B cell (primary cell): ENCODE measurements at regions not wholly inside any gene's neighbourhood (a gene's known extent, or its start where the extent isn't known, plus 50 kb on each side); places are given as distances from the start of the nearest gene placed in this dataset.

ENCODE experiments used
- ATAC-seq: fragments of 200-7000 bp; cut with Tn5 transposase; one replicate; pipeline ENCODE4 v1.10.0; 2021; ENCODE audit warnings: low read depth, mild to moderate bottlenecking, moderate number of reproducible peaks, moderate library complexity
- CTCF ChIA-PET: fragments of 350-600 bp; sonication (Branson Sonifier 250); formaldehyde crosslinking; loops from one replicate; lab custom pipeline; 2021; ENCODE audit warnings: antibody characterized with exemption, inconsistent platforms; lab: Charles Lee
- POLR2A ChIA-PET: fragments of 350-600 bp; sonication (Branson Sonifier 250); formaldehyde crosslinking; loops from one replicate; lab custom pipeline; 2021; ENCODE audit warnings: antibody characterized with exemption; lab: Charles Lee
- DNase-seq: peaks from one replicate; pipeline ENCODE4 v3.0.0; 2013
- H2AFZ ChIP-seq: 2 replicates; pipeline ENCODE4 v1.6.1; 2012; ENCODE audit warnings: mild to moderate bottlenecking, low read depth, low read length; ENCODE audit not compliant: insufficient read depth, poor library complexity, severe bottlenecking
- H3K27ac ChIP-seq, 2 donors: 1 replicate in 1 of 2; 2 replicates in 1 of 2; pipeline ENCODE4 v1.5.1; 2012 to 2013; ENCODE audit warnings: low read length in 2 of 2, mild to moderate bottlenecking in 2 of 2, moderate library complexity in 1 of 2
- H3K27me3 ChIP-seq, 4 experiments: fragments of 200-600 bp in 1 of 4; sonication (generic) in 1 of 4; replicated peaks in 1 of 4; 1 replicate in 2 of 4; 2 replicates in 2 of 4; pipeline versions ENCODE4 v1.6.1 to v1.7.0; 2013 to 2016; ENCODE audit warnings: low read length in 3 of 4, mild to moderate bottlenecking in 2 of 4, mixed read lengths in 1 of 4, moderate library complexity in 1 of 4; ENCODE audit not compliant: insufficient read depth in 4 of 4, control insufficient read depth in 3 of 4; ENCODE audit errors: control extremely low read depth in 1 of 4
- H3K36me3 ChIP-seq, 2 experiments: replicated peaks in 1 of 2; 1 replicate in 1 of 2; 2 replicates in 1 of 2; pipeline versions ENCODE4 v1.6.1 to v1.7.1; 2013; ENCODE audit warnings: low read length in 1 of 2; ENCODE audit not compliant: insufficient read depth in 2 of 2, control insufficient read depth in 1 of 2; ENCODE audit errors: control extremely low read depth in 1 of 2, extremely low read depth in 1 of 2
- H3K4me1 ChIP-seq, 2 donors: fragments of 200-600 bp in 1 of 2; sonication (generic) in 1 of 2; 1 replicate in 1 of 2; 2 replicates in 1 of 2; pipeline versions ENCODE4 v1.5.1 to v1.6.1; 2013 to 2017; ENCODE audit warnings: low read length in 2 of 2; ENCODE audit not compliant: control insufficient read depth in 2 of 2, insufficient read depth in 2 of 2
- H3K4me2 ChIP-seq: replicated peaks from 2 replicates; pipeline ENCODE3; 2012; ENCODE audit warnings: mild to moderate bottlenecking, low read depth, low read length; ENCODE audit not compliant: poor library complexity, severe bottlenecking
- H3K4me3 ChIP-seq, 5 experiments: fragments of 200-600 bp in 1 of 5; sonication (generic) in 1 of 5; 1 replicate in 3 of 5; 2 replicates in 2 of 5; pipeline versions ENCODE4 v1.5.1 to v1.7.0; 2011 to 2016; ENCODE audit warnings: low read length in 4 of 5, mild to moderate bottlenecking in 4 of 5, low read depth in 2 of 5, control low read depth in 1 of 5, moderate library complexity in 1 of 5; ENCODE audit not compliant: insufficient read depth in 1 of 5; ENCODE audit errors: control extremely low read depth in 1 of 5, extremely low read depth in 1 of 5
- H3K79me2 ChIP-seq: fragments of 200-600 bp; sonication (generic); one replicate; pipeline ENCODE4 v1.6.0; 2016; ENCODE audit warnings: low read length; ENCODE audit not compliant: control insufficient read depth, insufficient read depth
- H3K9ac ChIP-seq: fragments of 200-600 bp; sonication (generic); 2 replicates; pipeline ENCODE4 v1.6.1; 2017; ENCODE audit warnings: mild to moderate bottlenecking, low read length, moderate library complexity
- H3K9me3 ChIP-seq, 3 donors: one replicate each; pipeline versions ENCODE4 v1.6.1 to v1.7.1; 2013; ENCODE audit warnings: low read length in 2 of 3; ENCODE audit not compliant: control insufficient read depth in 2 of 3, insufficient read depth in 1 of 3; ENCODE audit errors: control extremely low read depth in 1 of 3
- H4K20me1 ChIP-seq: 2 replicates; pipeline ENCODE4 v1.6.0; 2012; ENCODE audit warnings: mild to moderate bottlenecking, low read length; ENCODE audit not compliant: insufficient read depth, control insufficient read depth, poor library complexity, severe bottlenecking
- H3K27ac Mint-ChIP-seq: one replicate; pipeline ENCODE4 v1.8.0; 2021; ENCODE audit warnings: mixed read lengths
- H3K27me3 Mint-ChIP-seq: one replicate; pipeline ENCODE4 v1.8.0; 2021; ENCODE audit warnings: mixed read lengths
- H3K4me1 Mint-ChIP-seq: one replicate; pipeline ENCODE4 v1.8.0; 2021; ENCODE audit warnings: mixed read lengths
- H3K4me3 Mint-ChIP-seq: one replicate; pipeline ENCODE4 v1.8.0; 2021; ENCODE audit warnings: mixed read lengths
- H3K9me3 Mint-ChIP-seq: one replicate; pipeline ENCODE4 v1.8.0; 2022; ENCODE audit warnings: mixed read lengths; ENCODE audit not compliant: insufficient read depth
- EZH2 ChIP-seq: IDR thresholded peaks from 2 replicates; pipeline ENCODE4 v1.6.1; 2012; ENCODE audit warnings: borderline replicate concordance, low read depth, mild to moderate bottlenecking, moderate library complexity, low read length; ENCODE audit not compliant: insufficient read depth, poor library complexity, severe bottlenecking
- WGBS: methylation state at CpG from one replicate; pipeline ENCODE4 v1.1.5; 2013; ENCODE audit warnings: missing lambda C conversion rate; ENCODE audit not compliant: insufficient coverage; 5-methylcytosine and 5-hydroxymethylcytosine counted together
- intact Hi-C: fragments of 100-400 bp; cut with micrococcal nuclease; formaldehyde crosslinking; loops from one replicate; pipeline ENCODE4 v1.10.0; 2022
- TF ChIP-seq, protein P1 (sequence below): fragments of 200-600 bp; IDR thresholded peaks from one replicate; pipeline ENCODE4 v1.8.0; 2022; ENCODE audit warnings: antibody characterized with exemption, mild to moderate bottlenecking

DNA sequence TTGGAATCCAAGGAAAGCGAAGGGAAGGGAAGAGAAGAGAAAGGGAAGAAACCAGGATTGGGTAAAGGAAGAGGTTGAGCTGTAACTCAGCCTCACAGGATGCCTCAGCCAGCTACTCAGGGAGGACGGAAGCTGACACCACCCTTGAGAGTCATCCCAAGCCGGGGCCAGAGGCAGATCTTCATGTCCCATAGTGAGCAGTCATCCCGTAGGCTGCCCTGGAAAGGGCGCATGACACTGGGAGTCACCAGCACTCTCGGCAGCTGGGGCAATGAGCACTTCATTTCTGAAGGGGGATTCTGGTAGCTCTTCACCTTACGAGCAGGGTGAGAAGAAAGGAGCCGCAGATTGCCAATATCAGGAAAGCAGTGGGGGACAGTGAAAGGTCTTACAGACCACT, 60.1 kb upstream of the PCSK6 start:
- intact Hi-C loops, result no loop called here
- H3K9me3 ChIP-seq, result peaks cover 0 to 5% (median 0%) of the 10 kb centered on the region in 3 donors
- CTCF ChIA-PET, result no interaction called here

DNA sequence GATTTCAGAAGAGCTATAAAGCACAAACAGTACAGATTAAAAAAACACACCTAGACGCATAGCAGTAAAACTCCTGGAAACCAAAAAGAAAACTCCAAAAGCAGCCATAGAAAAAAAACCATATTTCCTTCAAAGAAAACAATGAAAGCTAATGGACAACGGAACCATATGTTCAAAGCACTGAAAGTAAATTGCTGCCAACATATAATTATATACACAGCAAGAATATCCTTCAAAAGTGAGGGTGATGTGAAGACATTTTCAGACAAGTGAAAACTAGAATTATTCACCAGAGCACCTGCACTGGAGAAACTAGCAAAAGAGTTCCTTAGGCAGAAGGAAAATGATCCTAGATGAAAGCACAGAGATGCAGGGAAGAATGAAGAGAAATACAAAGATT, 58.2 kb upstream of the PCSK6 start:
- H3K9me3 ChIP-seq, result no peaks in the 10 kb centered on the region
- WGBS, result no CpG with 5 or more reads among the region's 2 CpGs
- POLR2A ChIA-PET, result no interaction called here
- no peaks in the 10 kb centered on the region for H4K20me1 ChIP-seq
- CTCF ChIA-PET, result no interaction called here
- no peak for TF ChIP-seq EZH2
- TF ChIP-seq, protein P1, sequence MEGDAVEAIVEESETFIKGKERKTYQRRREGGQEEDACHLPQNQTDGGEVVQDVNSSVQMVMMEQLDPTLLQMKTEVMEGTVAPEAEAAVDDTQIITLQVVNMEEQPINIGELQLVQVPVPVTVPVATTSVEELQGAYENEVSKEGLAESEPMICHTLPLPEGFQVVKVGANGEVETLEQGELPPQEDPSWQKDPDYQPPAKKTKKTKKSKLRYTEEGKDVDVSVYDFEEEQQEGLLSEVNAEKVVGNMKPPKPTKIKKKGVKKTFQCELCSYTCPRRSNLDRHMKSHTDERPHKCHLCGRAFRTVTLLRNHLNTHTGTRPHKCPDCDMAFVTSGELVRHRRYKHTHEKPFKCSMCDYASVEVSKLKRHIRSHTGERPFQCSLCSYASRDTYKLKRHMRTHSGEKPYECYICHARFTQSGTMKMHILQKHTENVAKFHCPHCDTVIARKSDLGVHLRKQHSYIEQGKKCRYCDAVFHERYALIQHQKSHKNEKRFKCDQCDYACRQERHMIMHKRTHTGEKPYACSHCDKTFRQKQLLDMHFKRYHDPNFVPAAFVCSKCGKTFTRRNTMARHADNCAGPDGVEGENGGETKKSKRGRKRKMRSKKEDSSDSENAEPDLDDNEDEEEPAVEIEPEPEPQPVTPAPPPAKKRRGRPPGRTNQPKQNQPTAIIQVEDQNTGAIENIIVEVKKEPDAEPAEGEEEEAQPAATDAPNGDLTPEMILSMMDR, result no peak
- Mint-ChIP-seq H3K27me3 (peaks cover 51% of the 10 kb centered on the region), H3K27ac (no peak overlapping the region), H3K4me3 (no peak overlapping the region), H3K4me1 (no peaks in the 10 kb centered on the region), H3K9me3 (peaks cover 3% of the 10 kb centered on the region)
- no peak overlapping the region for H3K4me2 ChIP-seq
- no peak overlapping the region for H3K9ac ChIP-seq
- H3K4me3 ChIP-seq, result no peak overlapping the region
- no peaks in the 10 kb centered on the region for H3K4me1 ChIP-seq
- H2AFZ ChIP-seq, result no peak overlapping the region
- H3K36me3 ChIP-seq, result no peaks in the 10 kb centered on the region
- DNase-seq, result no peak
- no peak overlapping the region for H3K27ac ChIP-seq
- H3K79me2 ChIP-seq, result no peaks in the 10 kb centered on the region
- intact Hi-C loops, result no loop called here
- peaks cover 0 to 12% (median 0%) of the 10 kb centered on the region in 4 experiments for H3K27me3 ChIP-seq
- ATAC-seq, result no peak

More for the DNA sequence above, 60.1 kb upstream of the PCSK6 start:
- no peak overlapping the region for H3K4me3 Mint-ChIP-seq
- Histone ChIP-seq H3K27me3 (peaks cover 0 to 14% (median 0%) of the 10 kb centered on the region in 4 experiments), H3K4me2 (no peak overlapping the region), H3K4me3 (no peak overlapping the region), H3K9ac (no peak overlapping the region), H3K27ac (no peak overlapping the region), H3K4me1 (no peaks in the 10 kb centered on the region), H3K79me2 (no peaks in the 10 kb centered on the region), H2AFZ (no peak overlapping the region), H3K36me3 (no peaks in the 10 kb centered on the region), H4K20me1 (no peaks in the 10 kb centered on the region)
- WGBS, result 76% methylated on average over 7 of the region's 8 CpGs
- DNase-seq, result no peak
- H3K9me3 Mint-ChIP-seq, result peaks cover 3% of the 10 kb centered on the region
- ATAC-seq, result no peak
- H3K27ac Mint-ChIP-seq, result no peak overlapping the region
- TF ChIP-seq EZH2, result no peak
- TF ChIP-seq, protein P1, result no peak
- H3K4me1 Mint-ChIP-seq, result no peaks in the 10 kb centered on the region
- POLR2A ChIA-PET, result no interaction called here
- H3K27me3 Mint-ChIP-seq, result peaks cover 41% of the 10 kb centered on the region
